Liver (tissue), 8 donors: ENCODE measurements at regions not wholly inside any gene's neighbourhood (a gene's known extent, or its start where the extent isn't known, plus 50 kb on each side); places are given as distances from the start of the nearest gene placed in this dataset.

ENCODE experiments used
- DNase-seq: peaks from one replicate; pipeline ENCODE4 v3.0.0-alpha.2; 2017; ENCODE audit warnings: low spot score
- H3K27ac ChIP-seq, 2 donors: one replicate each; pipeline ENCODE4 v1.7.0; 2013; ENCODE audit warnings: inconsistent platforms in 2 of 2, low read length in 2 of 2, control low read depth in 1 of 2, low read depth in 1 of 2, mild to moderate bottlenecking in 1 of 2
- H3K27me3 ChIP-seq, 4 donors: one replicate each; pipeline versions ENCODE4 v1.6.1 to v1.7.0; 2013; ENCODE audit warnings: low read length in 3 of 4, inconsistent platforms in 1 of 4, mild to moderate bottlenecking in 1 of 4, moderate library complexity in 1 of 4; ENCODE audit not compliant: control insufficient read depth in 4 of 4, insufficient read depth in 4 of 4
- H3K36me3 ChIP-seq, 4 donors: one replicate each; pipeline versions ENCODE4 v1.6.1 to v1.7.0; 2013; ENCODE audit warnings: low read length in 3 of 4, mild to moderate bottlenecking in 3 of 4, low read depth in 1 of 4, moderate library complexity in 1 of 4; ENCODE audit not compliant: control insufficient read depth in 4 of 4, insufficient read depth in 3 of 4
- H3K4me1 ChIP-seq, 4 donors: one replicate each; pipeline versions ENCODE4 v1.6.1 to v1.7.0; 2013; ENCODE audit warnings: low read length in 3 of 4, mild to moderate bottlenecking in 3 of 4, moderate library complexity in 1 of 4; ENCODE audit not compliant: control insufficient read depth in 4 of 4, insufficient read depth in 4 of 4
- H3K4me3 ChIP-seq, 3 donors: one replicate each; pipeline versions ENCODE4 v1.6.1 to v1.7.0; 2013; ENCODE audit warnings: low read length in 3 of 3, control low read depth in 1 of 3, low read depth in 1 of 3, mild to moderate bottlenecking in 1 of 3
- H3K9ac ChIP-seq, 2 donors: one replicate each; pipeline ENCODE4 v1.7.0; 2013; ENCODE audit warnings: low read length in 2 of 2, mild to moderate bottlenecking in 2 of 2, moderate library complexity in 2 of 2, control low read depth in 1 of 2, low read depth in 1 of 2
- H3K9me3 ChIP-seq, 4 donors: one replicate each; pipeline versions ENCODE4 v1.6.1 to v1.7.0; 2013; ENCODE audit warnings: low read length in 3 of 4; ENCODE audit not compliant: control insufficient read depth in 4 of 4
- ATF3 ChIP-seq: IDR thresholded peaks from 2 replicates; pipeline ENCODE4 v1.6.1; 2016; ENCODE audit warnings: antibody characterized with exemption
- CTCF ChIP-seq: fragments of 150-350 bp; IDR thresholded peaks from 2 replicates; pipeline ENCODE4 v1.5.1; 2017; ENCODE audit warnings: improper control_type of control experiment, low read depth, low read length; ENCODE audit not compliant: missing input control
- EGR1 ChIP-seq, 2 donors: IDR thresholded peaks; 2 replicates each; pipeline ENCODE4 v1.6.1; 2016 to 2018; ENCODE audit warnings: antibody characterized with exemption in 2 of 2, low read depth in 2 of 2
- FOXA1 ChIP-seq: IDR thresholded peaks from 2 replicates; pipeline ENCODE4 v1.6.1; 2016; ENCODE audit warnings: antibody characterized with exemption
- FOXA2 ChIP-seq: IDR thresholded peaks from 2 replicates; pipeline ENCODE4 v1.6.1; 2016; ENCODE audit warnings: antibody characterized with exemption
- GABPA ChIP-seq, 2 donors: IDR thresholded peaks in 1 of 2; conservative IDR thresholded peaks in 1 of 2; 2 replicates each; pipeline ENCODE4 v1.6.1; 2016; ENCODE audit warnings: antibody characterized with exemption in 2 of 2, mild to moderate bottlenecking in 1 of 2, moderate library complexity in 1 of 2
- HNF4A ChIP-seq, 2 donors: conservative IDR thresholded peaks; 2 replicates each; pipeline ENCODE4 v1.6.1; 2016; ENCODE audit warnings: antibody characterized with exemption in 2 of 2, mild to moderate bottlenecking in 2 of 2
- HNF4G ChIP-seq: IDR thresholded peaks from 2 replicates; pipeline ENCODE4 v1.6.1; 2016; ENCODE audit warnings: antibody characterized with exemption
- JUND ChIP-seq, 2 donors: IDR thresholded peaks; 2 replicates each; pipeline ENCODE4 v1.6.1; 2016; ENCODE audit warnings: antibody characterized with exemption in 2 of 2
- MAX ChIP-seq: IDR thresholded peaks from 2 replicates; pipeline ENCODE4 v1.6.1; 2016; ENCODE audit warnings: antibody characterized with exemption
- NR2F2 ChIP-seq: IDR thresholded peaks from 2 replicates; pipeline ENCODE4 v1.6.1; 2016; ENCODE audit warnings: antibody characterized with exemption
- RAD21 ChIP-seq, 2 donors: IDR thresholded peaks; 2 replicates each; pipeline ENCODE4 v1.6.1; 2016; ENCODE audit warnings: antibody characterized with exemption in 2 of 2, mild to moderate bottlenecking in 2 of 2
- REST ChIP-seq: IDR thresholded peaks from 2 replicates; pipeline ENCODE4 v1.6.1; 2016; ENCODE audit warnings: antibody characterized with exemption, mild to moderate bottlenecking
- RXRA ChIP-seq, 2 donors: IDR thresholded peaks; 2 replicates each; pipeline ENCODE4 v1.6.1; 2017 to 2018; ENCODE audit warnings: antibody characterized with exemption in 2 of 2, mild to moderate bottlenecking in 1 of 2
- SP1 ChIP-seq: IDR thresholded peaks from 2 replicates; pipeline ENCODE4 v1.6.1; 2018; ENCODE audit warnings: antibody characterized with exemption, mild to moderate bottlenecking
- TAF1 ChIP-seq: conservative IDR thresholded peaks from 2 replicates; pipeline ENCODE4 v1.6.1; 2016; ENCODE audit warnings: antibody characterized with exemption, mild to moderate bottlenecking
- YY1 ChIP-seq: IDR thresholded peaks from 2 replicates; pipeline ENCODE4 v1.6.1; 2016; ENCODE audit warnings: antibody characterized with exemption, mild to moderate bottlenecking
- ZBTB33 ChIP-seq: IDR thresholded peaks from 2 replicates; pipeline ENCODE4 v1.6.1; 2016; ENCODE audit warnings: antibody characterized with exemption
- WGBS: extraction: QIAGEN DNeasy Blood & Tissue Kit; methylation state at CpG from one replicate; pipeline ENCODE4 v1.1.7; 2013; 5-methylcytosine and 5-hydroxymethylcytosine counted together
- donor health status: healthy.
- donor health status: healthy.
- donor health status: healthy.
- donor health status: healthy.
- donor health status: healthy.

- Histone ChIP-seq H3K9me3 (no peaks in the 10 kb centered on the region), H3K9ac (no peak overlapping the region), H3K27me3 (peaks cover 0 to 4% (median 2%) of the 10 kb centered on the region in 4 donors), H3K4me1 (no peaks in the 10 kb centered on the region), H3K36me3 (no peaks in the 10 kb centered on the region), H3K27ac (no peak overlapping the region), H3K4me3 (no peak overlapping the region)
- DNase-seq, result no peak
- TF ChIP-seq FOXA2 (no peak), JUND (IDR thresholded peaks at IDR 0.05) (no peak), ATF3 (no peak), HNF4A (conservative IDR thresholded peaks at IDR 0.05) (no peak), MAX (no peak), CTCF (no peak), EGR1 (IDR thresholded peaks at IDR 0.05; ENCODE audit: low read depth in 2 of 2) (no peak)
- 77% methylated on average over 12 of the region's 12 CpGs for WGBS
Observed at GRCh38 chr22:49086606-49087157, 741.0 kb downstream of the BRD1 start.

GRCh38 chr22:49086181-49086580 is 741.5 kb downstream of the BRD1 start:
- DNase-seq, result no peak
- no peaks in the 10 kb centered on the region for H3K36me3 ChIP-seq
- no peak overlapping the region for H3K4me3 ChIP-seq
- WGBS, result 44% methylated on average over 13 of the region's 13 CpGs
- peaks cover 0 to 4% (median 2%) of the 10 kb centered on the region in 4 donors for H3K27me3 ChIP-seq
- no peaks in the 10 kb centered on the region for H3K9me3 ChIP-seq
- H3K4me1 ChIP-seq, result no peaks in the 10 kb centered on the region
- no peak overlapping the region for H3K9ac ChIP-seq
- no peak overlapping the region for H3K27ac ChIP-seq
- TF ChIP-seq CTCF (no peak), RXRA (IDR thresholded peaks at IDR 0.05) (no peak), ZBTB33 (no peak), GABPA (IDR thresholded peaks at IDR 0.05 in 1 of 2, conservative IDR thresholded peaks at IDR 0.05 in 1 of 2) (no peak), HNF4A (conservative IDR thresholded peaks at IDR 0.05) (no peak), HNF4G (no peak), FOXA1 (no peak), NR2F2 (no peak), SP1 (no peak), JUND (IDR thresholded peaks at IDR 0.05) (no peak), ATF3 (no peak), REST (no peak), TAF1 (no peak), RAD21 (IDR thresholded peaks at IDR 0.05) (no peak), YY1 (no peak), MAX (no peak), EGR1 (IDR thresholded peaks at IDR 0.05; ENCODE audit: low read depth in 2 of 2) (no peak), FOXA2 (no peak)
